Natural killer cell (primary cell): ENCODE measurements at regions not wholly inside any gene's neighbourhood (a gene's known extent, or its start where the extent isn't known, plus 50 kb on each side); places are given as distances from the start of the nearest gene placed in this dataset.

ENCODE experiments used
- ATAC-seq, 3 donors: fragments of 150-1000 bp in 2 of 3; fragments of 200-7000 bp in 1 of 3; cut with Tn5 transposase; 1 replicate in 1 of 3; 2 replicates in 2 of 3; pipeline ENCODE4 v1.10.0; 2021; ENCODE audit warnings: mild to moderate bottlenecking in 2 of 3, moderate library complexity in 2 of 3
- DNase-seq, 2 donors: peaks; one replicate each; pipeline versions ENCODE4 v3.0.0 to v3.0.0-alpha.2; 2013 to 2021; ENCODE audit warnings: mixed read lengths in 1 of 2
- H3K27ac ChIP-seq: one replicate; pipeline ENCODE4 v1.5.1; 2013; ENCODE audit warnings: mild to moderate bottlenecking, low read length
- H3K27me3 ChIP-seq: one replicate; pipeline ENCODE4 v1.6.1; 2013; ENCODE audit warnings: low read length; ENCODE audit not compliant: control insufficient read depth, insufficient read depth
- H3K36me3 ChIP-seq: one replicate; pipeline ENCODE4 v1.6.1; 2013; ENCODE audit warnings: low read length; ENCODE audit not compliant: control insufficient read depth, insufficient read depth
- H3K4me1 ChIP-seq: one replicate; pipeline ENCODE4 v1.6.1; 2013; ENCODE audit warnings: low read length; ENCODE audit not compliant: control insufficient read depth, insufficient read depth
- H3K4me3 ChIP-seq: one replicate; pipeline ENCODE4 v1.5.1; 2013; ENCODE audit warnings: low read length
- H3K9me3 ChIP-seq: one replicate; pipeline ENCODE4 v1.6.1; 2013; ENCODE audit warnings: low read length; ENCODE audit not compliant: control insufficient read depth, insufficient read depth
- H3K27ac Mint-ChIP-seq, 2 donors: one replicate each; pipeline ENCODE4 v1.8.0; 2022; ENCODE audit warnings: mild to moderate bottlenecking in 2 of 2, mixed read lengths in 2 of 2, moderate library complexity in 1 of 2
- H3K27me3 Mint-ChIP-seq, 2 donors: one replicate each; pipeline ENCODE4 v1.8.0; 2022; ENCODE audit warnings: low read depth in 2 of 2, mixed read lengths in 2 of 2
- H3K36me3 Mint-ChIP-seq: one replicate; pipeline ENCODE4 v1.8.0; 2022; ENCODE audit warnings: mixed read lengths
- H3K4me1 Mint-ChIP-seq, 2 donors: one replicate each; pipeline ENCODE4 v1.8.0; 2022; ENCODE audit warnings: mixed read lengths in 2 of 2
- H3K4me3 Mint-ChIP-seq: one replicate; pipeline ENCODE4 v1.8.0; 2022; ENCODE audit warnings: mild to moderate bottlenecking, moderate library complexity, mixed read lengths
- H3K9me3 Mint-ChIP-seq, 2 donors: one replicate each; pipeline ENCODE4 v1.8.0; 2022; ENCODE audit warnings: mixed read lengths in 2 of 2
- CTCF ChIP-seq: fragments of 200-600 bp; IDR thresholded peaks from one replicate; pipeline ENCODE4 v1.8.0; 2022; ENCODE audit warnings: antibody characterized with exemption
- WGBS: methylation state at CpG from one replicate; pipeline ENCODE4 v1.1.7; 2013; ENCODE audit warnings: missing lambda C conversion rate; ENCODE audit not compliant: insufficient coverage; 5-methylcytosine and 5-hydroxymethylcytosine counted together
- intact Hi-C: fragments of 100-400 bp; cut with micrococcal nuclease; formaldehyde crosslinking; loops from one replicate; pipeline ENCODE4 v1.14.2; 2022

- Histone ChIP-seq H3K27me3 (peaks cover 3% of the 10 kb centered on the region), H3K4me3 (no peak overlapping the region), H3K27ac (no peak overlapping the region), H3K36me3 (no peaks in the 10 kb centered on the region), H3K9me3 (no peaks in the 10 kb centered on the region), H3K4me1 (no peaks in the 10 kb centered on the region)
- ATAC-seq (peak; percentile 75 to 95 (median 84)), DNase-seq (peak; percentile 60 to 77)
- no peaks in the 10 kb centered on the region for H3K9me3 Mint-ChIP-seq
- intact Hi-C loops, result loop anchor here (1.0 to 5.0 kb wide), 4 partner anchors 63 to 1196 kb away; no protein-coding TSS in a partner anchor
- no peaks in the 10 kb centered on the region for H3K36me3 Mint-ChIP-seq
- H3K4me1 Mint-ChIP-seq, result peaks cover 0 to 5% of the 10 kb centered on the region in 2 donors
- 45% methylated on average over 16 of the region's 16 CpGs for WGBS
- no peak overlapping the region for H3K4me3 Mint-ChIP-seq
- peaks cover 9 to 11% of the 10 kb centered on the region in 2 donors for H3K27me3 Mint-ChIP-seq
- H3K27ac Mint-ChIP-seq, result no peak overlapping the region
- peak; percentile 92 for TF ChIP-seq CTCF
These were observed 289.2 kb downstream of the TNS1 start for GRCh38 chr2:217713395-217714286.

- Histone ChIP-seq H3K27me3 (peaks cover 3% of the 10 kb centered on the region), H3K4me3 (no peak overlapping the region), H3K36me3 (no peaks in the 10 kb centered on the region), H3K27ac (no peak overlapping the region), H3K9me3 (no peaks in the 10 kb centered on the region), H3K4me1 (no peaks in the 10 kb centered on the region)
- TF ChIP-seq CTCF, result no peak
- Mint-ChIP-seq H3K4me1 (peaks cover 0 to 5% of the 10 kb centered on the region in 2 donors), H3K36me3 (no peaks in the 10 kb centered on the region), H3K27me3 (peaks cover 8 to 15% of the 10 kb centered on the region in 2 donors), H3K4me3 (no peak overlapping the region), H3K9me3 (no peaks in the 10 kb centered on the region), H3K27ac (no peak overlapping the region)
- 87% methylated on average over 7 of the region's 7 CpGs for WGBS
- DNase-seq (no peak), ATAC-seq (no peak)
- intact Hi-C loops, result loop anchor here (2.0 to 5.0 kb wide), 2 partner anchors 62 to 1195 kb away; no protein-coding TSS in a partner anchor
These were observed 290.4 kb downstream of the TNS1 start for GRCh38 chr2:217712431-217712830.

DNA sequence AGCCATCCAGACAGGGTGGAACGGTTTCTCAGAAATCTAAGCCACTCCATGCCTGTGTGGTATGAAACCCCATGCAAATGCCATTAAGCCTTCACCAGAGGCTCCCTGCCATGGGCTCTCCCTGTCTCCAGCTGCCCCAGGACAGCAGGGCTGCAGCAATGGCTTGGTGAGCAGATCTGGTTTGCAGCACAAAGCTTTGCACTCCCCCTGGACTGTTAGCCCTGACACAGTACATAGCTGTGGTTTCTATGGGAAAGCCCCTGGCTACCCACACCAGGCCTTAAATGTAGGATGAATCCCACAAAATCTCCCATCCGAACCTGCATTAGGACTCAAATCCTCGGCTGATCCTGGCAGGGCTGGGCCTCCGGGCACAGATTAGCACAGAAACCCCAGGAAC lies 291.6 kb downstream of the TNS1 start:
- Histone ChIP-seq H3K4me3 (no peak overlapping the region), H3K36me3 (no peaks in the 10 kb centered on the region), H3K9me3 (no peaks in the 10 kb centered on the region), H3K27me3 (peaks cover 3% of the 10 kb centered on the region), H3K27ac (no peak overlapping the region), H3K4me1 (no peaks in the 10 kb centered on the region)
- Mint-ChIP-seq H3K9me3 (no peaks in the 10 kb centered on the region), H3K27ac (no peak overlapping the region), H3K4me3 (no peak overlapping the region), H3K36me3 (no peaks in the 10 kb centered on the region), H3K4me1 (peaks cover 0 to 5% of the 10 kb centered on the region in 2 donors), H3K27me3 (peaks cover 11 to 12% of the 10 kb centered on the region in 2 donors)
- intact Hi-C loops, result loop anchor here (5.0 kb wide), 1 partner anchor 1194 kb away; no protein-coding TSS in a partner anchor
- 67% methylated on average over 4 of the region's 4 CpGs for WGBS
- TF ChIP-seq CTCF, result no peak
- no peak for DNase-seq
- ATAC-seq, result no peak
